HUES64 (cell line): ENCODE measurements at regions not wholly inside any gene's neighbourhood (a gene's known extent, or its start where the extent isn't known, plus 50 kb on each side); places are given as distances from the start of the nearest gene placed in this dataset.

Source experiments
- H3K27ac ChIP-seq: 2 replicates; pipeline ENCODE4 v1.7.0; 2013; ENCODE audit warnings: low read depth, low read length, inconsistent platforms
- H3K27me3 ChIP-seq: 2 replicates; pipeline ENCODE4 v1.6.1; 2013; ENCODE audit warnings: mild to moderate bottlenecking, low read length; ENCODE audit not compliant: insufficient read depth
- H3K36me3 ChIP-seq: 2 replicates; pipeline ENCODE4 v1.6.1; 2013; ENCODE audit warnings: mild to moderate bottlenecking, low read length; ENCODE audit not compliant: insufficient read depth
- H3K4me1 ChIP-seq: 2 replicates; pipeline ENCODE4 v1.6.1; 2013; ENCODE audit warnings: mild to moderate bottlenecking, low read length, moderate library complexity; ENCODE audit not compliant: insufficient read depth
- H3K4me3 ChIP-seq: 2 replicates; pipeline ENCODE4 v1.5.1; 2013; ENCODE audit warnings: mild to moderate bottlenecking, low read length, moderate library complexity
- H3K9ac ChIP-seq: 2 replicates; pipeline ENCODE4 v1.6.1; 2013; ENCODE audit warnings: mild to moderate bottlenecking, low read depth, low read length
- H3K9me3 ChIP-seq: 2 replicates; pipeline ENCODE4 v1.6.1; 2013; ENCODE audit warnings: low read depth, low read length; ENCODE audit not compliant: insufficient read depth
- WGBS: fragments of 150-250, 120-280 bp; methylation state at CpG from one replicate; pipeline ENCODE4 v1.1.7; 2013; ENCODE audit warnings: missing lambda C conversion rate; 5-methylcytosine and 5-hydroxymethylcytosine counted together

DNA sequence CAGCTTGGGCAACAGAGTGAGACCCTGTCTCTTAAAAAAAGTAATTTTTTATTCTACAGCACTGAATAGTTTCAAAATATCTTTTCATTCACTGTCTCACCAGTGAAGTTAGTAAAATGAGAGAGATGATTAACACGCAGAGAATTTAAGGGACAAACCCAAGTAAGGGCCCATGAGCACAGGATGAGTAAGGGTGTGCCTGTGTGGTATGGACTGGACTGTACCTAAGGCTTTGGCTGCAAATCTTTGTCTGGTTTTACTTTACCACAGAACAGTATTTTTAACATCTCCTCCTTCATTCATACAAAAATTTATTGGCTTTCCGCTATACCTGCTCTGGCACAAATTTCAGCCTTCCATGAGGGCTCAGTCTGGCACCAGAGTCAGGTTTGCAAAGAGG, 433.3 kb downstream of the UTRN start:
- peaks cover 8% of the 10 kb centered on the region; the same call in 1 of the 2 replicates for H3K4me1 ChIP-seq
- no peaks in the 10 kb centered on the region for H3K36me3 ChIP-seq
- no peak overlapping the region for H3K27ac ChIP-seq
- H3K4me3 ChIP-seq: no peak overlapping the region
- no peaks in the 10 kb centered on the region for H3K27me3 ChIP-seq
- no peak overlapping the region for H3K9ac ChIP-seq
- 100% methylated on average over 2 of the region's 2 CpGs for WGBS
- H3K9me3 ChIP-seq: no peaks in the 10 kb centered on the region

DNA sequence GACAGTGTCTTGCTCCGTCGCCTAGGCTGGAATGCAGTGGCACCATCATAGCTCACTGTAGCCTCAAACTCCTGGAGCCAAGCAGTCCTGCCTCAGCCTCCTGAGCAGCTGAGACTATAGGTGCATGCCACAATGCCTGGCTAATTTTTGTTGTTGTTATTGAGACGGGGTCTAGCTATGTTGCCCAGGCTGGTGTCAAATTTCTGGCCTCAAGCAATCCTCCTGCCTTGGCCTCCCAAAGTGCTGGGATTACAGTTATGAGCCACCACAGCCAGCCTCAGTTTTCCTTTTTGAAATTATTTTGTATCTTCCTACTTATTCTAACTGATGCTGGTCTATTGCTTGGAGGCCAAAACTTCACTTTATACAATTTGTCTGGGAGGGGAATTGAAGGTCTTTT, 436.1 kb downstream of the UTRN start:
- Histone ChIP-seq H3K9me3 (no peaks in the 10 kb centered on the region), H3K27me3 (no peaks in the 10 kb centered on the region), H3K27ac (no peak overlapping the region), H3K4me1 (peaks cover 13% of the 10 kb centered on the region), H3K36me3 (no peaks in the 10 kb centered on the region), H3K4me3 (no peak overlapping the region), H3K9ac (no peak overlapping the region)
- 97% methylated on average over 3 of the region's 3 CpGs for WGBS

DNA sequence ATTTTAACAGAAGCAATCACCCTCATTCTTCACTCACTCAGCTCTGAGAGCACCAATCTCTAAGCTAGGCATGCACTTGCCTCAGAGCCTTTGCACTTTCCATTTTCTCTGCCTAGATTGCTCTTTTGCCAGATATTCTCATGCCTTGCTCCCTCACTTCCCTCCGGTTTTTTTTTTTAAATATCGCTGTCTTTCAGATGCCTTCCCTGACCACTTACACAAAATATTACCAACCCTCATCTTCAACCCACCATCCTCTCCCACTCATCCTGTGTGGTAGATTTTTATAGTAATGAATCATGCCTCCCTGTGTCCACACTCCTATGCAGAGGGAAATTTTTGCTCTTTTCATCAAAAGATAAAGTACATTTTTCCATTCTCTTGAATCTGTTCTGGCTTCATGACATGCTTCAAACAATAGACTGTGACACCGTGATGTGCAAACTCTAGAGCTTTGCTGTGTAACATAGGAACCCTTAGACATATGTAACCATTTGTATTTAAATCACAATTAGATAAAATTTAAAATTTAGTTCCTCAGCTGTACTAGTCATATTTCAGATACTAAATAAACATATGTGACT, 437.1 kb downstream of the UTRN start:
- no peak overlapping the region for H3K9ac ChIP-seq
- 94% methylated on average over 3 of the region's 3 CpGs for WGBS
- H3K36me3 ChIP-seq: no peaks in the 10 kb centered on the region
- no peaks in the 10 kb centered on the region for H3K27me3 ChIP-seq
- H3K4me1 ChIP-seq: peaks cover 17% of the 10 kb centered on the region
- no peak overlapping the region for H3K27ac ChIP-seq
- no peak overlapping the region for H3K4me3 ChIP-seq
- no peaks in the 10 kb centered on the region for H3K9me3 ChIP-seq

DNA sequence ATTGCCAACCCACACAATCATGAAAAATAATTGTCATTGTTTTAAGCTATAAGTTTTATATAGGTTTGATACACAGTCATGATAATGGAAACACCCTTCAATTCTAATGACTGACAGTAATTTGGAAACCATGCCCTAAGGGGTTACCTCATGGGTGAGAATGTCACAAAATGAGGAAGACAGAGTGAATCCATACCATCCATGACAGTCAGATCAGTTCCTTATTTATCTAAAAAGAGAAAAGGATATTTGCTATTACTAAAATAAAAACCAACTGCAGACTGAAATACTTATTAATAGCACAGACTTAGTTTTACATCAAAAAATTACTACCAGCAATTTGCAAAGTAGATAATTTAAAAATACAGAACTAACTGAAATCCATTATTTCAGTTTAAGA, 437.8 kb downstream of the UTRN start:
- Histone ChIP-seq H3K9ac (no peak overlapping the region), H3K9me3 (no peaks in the 10 kb centered on the region), H3K4me1 (peaks cover 17% of the 10 kb centered on the region), H3K27me3 (no peaks in the 10 kb centered on the region), H3K4me3 (no peak overlapping the region), H3K27ac (no peak overlapping the region), H3K36me3 (no peaks in the 10 kb centered on the region)

DNA sequence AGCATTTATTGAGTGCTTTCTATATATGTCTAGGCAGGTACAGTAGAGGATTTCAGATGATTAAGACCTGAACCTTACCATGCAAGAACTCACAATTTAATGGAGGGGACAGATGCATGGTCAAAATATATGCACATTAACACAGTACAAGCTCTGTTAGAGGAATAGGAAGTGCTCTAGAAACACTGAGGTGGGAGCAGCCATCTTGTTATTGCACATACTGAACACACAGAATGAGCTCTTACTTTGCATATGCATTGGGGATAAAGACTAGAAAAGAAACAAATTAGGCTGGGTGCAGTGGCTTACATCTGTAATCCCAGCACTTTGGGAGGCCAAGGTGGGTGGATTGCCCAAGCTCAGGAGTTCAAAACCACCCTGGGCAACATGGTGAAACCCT, 438.3 kb downstream of the UTRN start:
- no peak overlapping the region for H3K27ac ChIP-seq
- H3K36me3 ChIP-seq: no peaks in the 10 kb centered on the region
- no peaks in the 10 kb centered on the region for H3K9me3 ChIP-seq
- no peaks in the 10 kb centered on the region for H3K27me3 ChIP-seq
- no peak overlapping the region for H3K9ac ChIP-seq
- peaks cover 17% of the 10 kb centered on the region for H3K4me1 ChIP-seq
- no peak overlapping the region for H3K4me3 ChIP-seq

DNA sequence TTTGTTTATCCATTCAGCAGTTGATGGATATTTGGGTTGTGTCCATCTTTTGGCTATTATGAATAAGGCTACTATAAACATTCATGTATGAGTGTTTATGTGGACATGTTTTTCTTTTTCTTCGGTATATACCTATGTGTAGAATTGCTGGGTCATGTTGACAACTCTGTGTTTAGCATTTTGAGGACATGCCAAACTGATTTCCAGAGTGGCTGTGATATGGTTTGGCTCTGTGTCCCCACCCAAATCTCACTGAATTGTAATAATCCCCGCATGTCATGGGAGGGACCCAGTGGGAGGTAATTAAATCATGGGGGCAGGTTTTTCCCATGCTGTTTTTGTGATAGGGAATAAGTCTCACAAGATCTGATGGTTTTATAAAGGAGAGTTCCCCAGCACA, 439.7 kb downstream of the UTRN start:
- 90% methylated on average over 2 of the region's 2 CpGs for WGBS
- H3K9me3 ChIP-seq: no peaks in the 10 kb centered on the region
- no peaks in the 10 kb centered on the region for H3K27me3 ChIP-seq
- H3K36me3 ChIP-seq: no peaks in the 10 kb centered on the region
- no peak overlapping the region for H3K9ac ChIP-seq
- peaks cover 28% of the 10 kb centered on the region for H3K4me1 ChIP-seq
- H3K4me3 ChIP-seq: no peak overlapping the region
- H3K27ac ChIP-seq: no peak overlapping the region

DNA sequence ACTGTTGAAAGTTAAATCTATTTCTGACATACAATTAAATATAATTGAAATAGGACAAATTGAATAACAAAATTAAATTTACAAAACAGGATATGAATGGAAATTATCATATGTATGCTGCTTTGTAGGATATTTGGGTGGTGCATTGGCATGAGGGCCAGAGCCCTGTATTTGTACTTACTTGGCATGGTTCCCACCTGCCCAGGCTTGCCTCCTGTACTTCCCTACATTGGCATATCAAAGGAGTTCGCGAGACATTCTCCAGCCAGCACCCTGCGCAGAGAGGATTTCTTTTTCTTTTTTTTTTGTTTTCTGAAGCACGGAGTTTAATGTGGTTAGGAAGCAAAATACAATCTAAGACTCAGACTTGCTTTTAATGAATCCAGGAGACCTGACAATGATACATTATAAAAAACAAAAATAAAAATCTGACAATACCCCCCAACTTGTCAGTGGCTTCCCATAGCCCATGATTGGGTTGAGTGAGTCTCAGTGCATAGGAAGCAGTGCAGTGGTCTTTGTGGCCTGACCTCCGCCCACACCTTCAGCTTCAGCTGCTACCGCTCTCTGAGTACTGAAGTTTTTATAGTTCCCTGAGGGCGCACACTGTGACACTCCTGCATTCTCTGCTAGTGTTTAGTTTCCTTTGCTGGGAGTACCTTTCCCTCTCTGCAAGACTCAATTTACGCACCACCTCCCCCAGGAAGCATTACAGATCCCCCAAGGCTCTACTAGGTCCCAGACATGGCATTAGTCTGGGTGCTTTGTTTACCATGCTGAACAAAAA, 440.8 kb downstream of the UTRN start:
- H3K9ac ChIP-seq: no peak overlapping the region
- no peak overlapping the region for H3K4me3 ChIP-seq

DNA sequence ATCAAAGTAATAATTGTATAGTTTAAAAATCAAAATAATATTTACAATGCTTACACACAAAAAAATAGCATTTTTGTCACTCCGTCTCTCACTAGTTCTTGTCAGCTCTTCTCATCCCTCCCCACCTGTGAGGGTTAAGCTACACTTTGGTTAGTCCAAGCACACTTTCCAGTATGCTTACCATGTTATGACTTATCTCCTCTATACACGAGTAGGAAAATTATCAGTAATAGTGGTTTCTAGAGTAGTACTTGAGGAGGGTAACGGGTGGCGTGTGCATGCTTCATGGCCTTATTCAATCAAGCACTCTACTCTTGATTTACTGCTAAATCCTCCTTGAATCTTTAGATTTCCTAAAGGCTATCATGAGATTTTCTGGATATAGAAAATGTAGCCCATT, 443.7 kb downstream of the UTRN start:
- Histone ChIP-seq H3K27ac (no peak overlapping the region), H3K27me3 (no peaks in the 10 kb centered on the region), H3K9me3 (no peaks in the 10 kb centered on the region), H3K9ac (no peak overlapping the region), H3K4me1 (peaks cover 31% of the 10 kb centered on the region), H3K36me3 (peaks cover 7% of the 10 kb centered on the region; the same call in 1 of the 2 replicates), H3K4me3 (no peak overlapping the region)
- WGBS: 98% methylated on average over 4 of the region's 4 CpGs

More for the DNA sequence above, 440.8 kb downstream of the UTRN start:
- no peak overlapping the region for H3K27ac ChIP-seq
- H3K9me3 ChIP-seq: no peaks in the 10 kb centered on the region
- whole genome bisulfite sequencing: 66% methylated on average over 7 of the region's 8 CpGs
- H3K27me3 ChIP-seq: no peaks in the 10 kb centered on the region
- no peaks in the 10 kb centered on the region for H3K36me3 ChIP-seq
- H3K4me1 ChIP-seq: peaks cover 31% of the 10 kb centered on the region

DNA sequence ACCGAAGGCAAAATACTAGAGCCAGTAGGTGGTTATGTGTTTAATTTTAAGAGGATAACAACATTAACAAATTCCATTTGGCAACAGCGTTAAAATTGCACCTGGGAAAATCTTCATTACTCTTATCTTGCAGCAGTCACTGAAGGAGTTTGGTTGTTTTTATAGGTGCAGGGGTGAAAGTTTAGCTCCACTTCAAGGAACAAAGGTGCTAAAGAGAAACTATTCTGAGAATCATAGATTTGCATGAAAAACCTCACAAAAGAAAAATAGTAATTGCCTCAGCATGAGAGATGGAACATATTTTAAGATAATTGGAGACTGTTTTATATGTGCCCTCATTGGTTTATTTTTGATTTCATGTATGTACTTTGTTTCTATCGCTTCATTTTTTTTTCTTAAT, 444.4 kb downstream of the UTRN start:
- no peaks in the 10 kb centered on the region for H3K27me3 ChIP-seq
- no peak overlapping the region for H3K9ac ChIP-seq
- H3K36me3 ChIP-seq: peaks cover 7% of the 10 kb centered on the region
- WGBS: 88% methylated on average over 1 of the region's 3 CpGs
- H3K4me3 ChIP-seq: no peak overlapping the region
- H3K27ac ChIP-seq: no peak overlapping the region
- no peaks in the 10 kb centered on the region for H3K9me3 ChIP-seq
- peaks cover 31% of the 10 kb centered on the region for H3K4me1 ChIP-seq

DNA sequence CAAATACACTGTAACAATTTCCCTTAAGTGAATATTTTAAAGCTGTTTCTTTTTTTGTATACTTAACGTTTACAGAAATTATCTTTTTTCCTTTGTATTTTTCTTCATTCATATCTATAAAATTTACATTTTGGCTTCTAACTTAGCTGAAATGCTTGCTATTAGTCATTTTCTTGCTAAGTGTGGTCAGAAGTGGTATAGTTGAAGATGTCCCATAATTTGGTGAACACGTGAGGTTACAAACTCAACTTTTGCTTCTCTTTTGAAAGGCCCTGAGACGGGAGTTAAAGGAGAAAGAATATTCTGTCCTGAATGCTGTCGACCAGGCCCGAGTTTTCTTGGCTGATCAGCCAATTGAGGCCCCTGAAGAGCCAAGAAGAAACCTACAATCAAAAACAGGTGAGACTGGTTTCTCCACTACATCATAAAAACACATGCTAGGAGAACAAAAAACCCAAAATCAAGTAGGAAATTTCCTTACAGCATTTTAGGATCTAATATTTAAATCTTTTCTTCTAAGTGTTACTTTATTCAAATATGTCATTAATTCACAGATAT, 445.0 kb downstream of the UTRN start:
- Histone ChIP-seq H3K4me1 (peaks cover 29% of the 10 kb centered on the region), H3K27ac (peak overlapping the region; percentile 52), H3K27me3 (no peaks in the 10 kb centered on the region), H3K9me3 (no peaks in the 10 kb centered on the region), H3K36me3 (peaks cover 7% of the 10 kb centered on the region), H3K9ac (peak overlapping the region; percentile 39; the same call in 1 of the 2 replicates), H3K4me3 (no peak overlapping the region)
- WGBS: 95% methylated on average over 4 of the region's 5 CpGs

DNA sequence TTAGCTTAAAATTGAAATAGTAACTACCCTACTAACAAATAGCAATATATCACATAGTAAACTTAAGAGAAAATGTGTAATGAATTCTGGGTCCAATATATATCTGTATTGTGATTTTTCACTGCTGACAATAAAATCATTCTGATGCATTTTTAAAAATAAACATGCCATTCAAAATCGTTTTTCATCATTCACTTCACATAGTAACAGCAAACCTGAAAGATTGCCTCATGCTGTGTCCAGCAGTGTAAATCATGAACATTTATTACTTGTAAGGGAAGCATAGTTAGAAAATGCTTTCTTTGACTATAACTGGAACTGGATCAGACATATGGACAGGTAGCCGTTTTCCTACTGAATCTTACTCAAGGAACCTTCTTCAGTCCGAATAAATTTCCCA, 446.1 kb downstream of the UTRN start:
- Histone ChIP-seq H3K4me1 (peaks cover 19% of the 10 kb centered on the region), H3K4me3 (no peak overlapping the region), H3K36me3 (peaks cover 7% of the 10 kb centered on the region), H3K27me3 (no peaks in the 10 kb centered on the region), H3K9me3 (no peaks in the 10 kb centered on the region), H3K9ac (no peak overlapping the region), H3K27ac (no peak overlapping the region)
- whole genome bisulfite sequencing: 77% methylated on average over 1 of the region's 3 CpGs
